ENCODE measurements at regions not wholly inside any gene's neighbourhood (a gene's known extent, or its start where the extent isn't known, plus 50 kb on each side); places are given as distances from the start of the nearest gene placed in this dataset.

DNA sequence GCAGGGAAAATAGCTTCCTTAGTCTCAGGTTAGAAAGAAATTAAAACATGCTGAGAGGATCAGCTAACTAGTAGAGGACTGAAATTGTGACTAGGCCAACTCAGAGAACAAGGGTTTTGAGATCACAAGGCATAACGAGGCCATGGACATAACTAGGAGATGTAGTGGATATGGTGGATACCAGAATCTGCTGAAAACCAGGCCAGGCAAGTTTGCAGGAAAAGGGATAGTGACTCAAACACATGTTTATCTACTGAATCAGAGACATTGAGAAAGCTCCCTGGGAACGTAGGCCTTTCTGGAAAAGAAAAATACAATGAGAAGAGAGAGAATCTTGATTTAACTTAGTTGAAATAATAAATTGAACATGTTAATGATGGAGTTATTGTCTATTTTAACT is 326.5 kb upstream of the GBE1 start:
- DNase-seq (ENCODE audit: low read depth): peak; percentile 70

DNA sequence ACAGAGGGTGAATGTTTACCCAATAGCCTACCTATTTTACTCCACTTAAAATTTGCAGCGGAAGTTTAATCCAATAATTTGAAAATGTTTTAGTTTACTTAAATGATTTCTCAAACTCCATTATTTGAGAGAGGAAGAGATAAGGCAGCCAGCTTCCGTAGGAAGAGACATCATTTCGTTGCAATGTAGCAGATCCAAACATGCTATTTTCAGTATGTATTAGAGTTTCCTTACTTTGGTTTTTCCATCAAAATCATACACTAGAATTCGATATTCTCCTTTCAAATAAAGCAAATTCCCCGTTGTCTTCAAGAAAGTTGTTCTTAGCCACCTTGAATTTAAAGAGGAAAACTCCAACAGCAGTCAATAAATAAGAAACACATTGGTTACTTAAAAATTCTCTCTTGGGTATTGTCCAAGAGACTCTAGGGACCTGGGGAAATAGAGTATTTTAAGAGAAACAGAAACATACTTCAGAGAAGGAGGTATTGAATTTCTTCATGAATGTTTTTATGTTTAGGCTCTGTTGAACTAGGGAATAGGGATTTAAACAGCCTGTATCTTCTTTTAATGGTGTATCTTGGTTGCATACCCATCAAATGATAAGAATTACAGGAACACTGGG is 324.5 kb upstream of the GBE1 start:
- peak; percentile 63 for DNase-seq (ENCODE audit: low read depth)

DNA sequence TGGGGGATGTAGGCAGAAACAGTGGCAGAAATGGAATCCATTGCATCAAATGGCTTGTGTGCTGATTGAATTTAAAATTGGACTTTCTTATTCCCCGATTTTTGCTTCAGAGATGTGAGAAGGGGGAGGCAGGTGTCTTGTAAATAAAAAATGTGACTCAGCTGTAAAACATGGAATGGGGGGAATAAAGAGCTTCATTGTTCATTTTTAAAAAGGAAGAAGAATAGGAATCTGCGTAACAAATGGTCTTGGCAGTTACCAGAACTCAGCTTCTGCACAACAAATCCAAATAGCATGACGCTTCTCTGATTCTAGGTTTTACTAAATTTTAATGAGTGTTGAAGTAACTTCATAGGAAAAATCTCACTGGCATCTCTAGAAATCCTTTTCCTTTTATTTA is 323.9 kb upstream of the GBE1 start:
- DNase-seq (ENCODE audit: low read depth): no peak

DNA sequence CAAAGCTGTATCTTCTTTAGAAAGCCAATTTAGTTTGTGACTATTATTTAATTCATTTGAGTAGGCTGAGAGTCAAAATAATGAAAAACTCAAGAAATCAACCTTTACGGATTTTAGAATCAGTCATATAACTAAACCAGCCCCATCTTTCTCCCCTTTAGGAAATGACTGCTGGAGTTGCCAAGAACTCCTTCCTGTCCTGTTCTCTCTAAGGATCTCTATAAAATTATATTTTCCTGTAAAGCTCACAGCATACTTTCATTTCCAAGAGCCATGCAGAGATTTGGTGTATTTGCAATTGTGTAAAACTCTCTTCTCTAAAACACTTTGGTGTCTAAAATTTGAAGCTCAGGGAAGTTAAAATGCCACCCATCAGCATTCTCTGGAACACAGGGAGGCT is 323.4 kb upstream of the GBE1 start:
- DNase-seq (ENCODE audit: low read depth): no peak

DNA sequence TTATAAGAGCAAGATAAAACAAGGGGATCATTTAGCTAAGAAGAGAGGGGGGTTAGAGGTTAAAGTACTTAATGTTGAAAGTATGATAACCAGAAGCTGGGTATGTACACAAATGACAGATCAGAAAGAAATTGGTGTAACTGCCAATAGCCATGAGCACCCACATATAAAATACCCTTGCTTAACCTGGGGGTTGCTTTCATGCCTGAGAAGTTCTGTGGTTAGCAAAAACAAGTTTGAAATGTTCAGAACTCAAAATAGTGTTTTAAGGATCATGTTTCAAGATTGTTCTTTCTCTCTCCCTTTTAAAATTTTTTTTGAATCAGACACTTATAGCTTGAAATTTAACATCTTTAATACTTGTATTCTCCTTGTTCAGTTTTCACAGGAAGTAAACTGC is 321.4 kb upstream of the GBE1 start:
- DNase-seq (ENCODE audit: low read depth): peak; percentile 35

DNA sequence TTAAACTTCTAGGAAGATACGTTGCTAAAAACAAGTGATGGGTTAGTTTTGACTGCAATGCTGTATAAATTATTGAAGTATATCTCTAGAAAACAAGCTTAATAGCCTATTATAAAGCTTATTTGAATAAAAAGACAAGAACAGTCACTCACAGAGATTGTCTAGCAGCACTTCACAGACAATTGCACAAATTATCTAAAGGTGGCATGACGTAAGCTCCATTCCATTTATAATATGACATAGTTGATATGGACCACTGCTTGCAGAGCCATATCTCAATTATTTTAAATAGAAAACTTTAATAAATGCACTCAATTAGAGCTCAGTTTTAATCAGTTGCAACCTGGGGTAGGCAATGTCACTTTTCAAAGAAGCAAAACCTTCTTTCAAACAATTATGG is 319.9 kb upstream of the GBE1 start:
- no peak for DNase-seq (ENCODE audit: low read depth)

DNA sequence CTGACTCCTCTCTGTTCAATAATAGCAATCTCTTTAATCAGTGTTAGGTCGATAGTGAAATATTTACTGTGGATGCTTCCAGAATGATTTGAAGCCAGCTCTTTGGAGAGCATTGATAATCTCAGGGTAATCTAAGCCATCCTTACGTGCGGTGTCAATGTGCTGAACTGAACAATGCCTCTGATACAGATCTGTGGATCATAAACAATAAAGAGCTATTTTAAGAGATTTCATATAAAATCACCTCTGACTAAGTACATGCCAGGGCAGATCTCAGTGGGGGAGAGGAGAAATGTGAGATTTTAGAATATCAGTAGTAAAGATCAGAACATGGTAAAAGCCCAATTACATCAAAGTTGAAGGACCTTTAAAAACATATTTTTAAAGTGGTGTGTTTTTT is 319.3 kb upstream of the GBE1 start:
- DNase-seq (ENCODE audit: low read depth): no peak

DNA sequence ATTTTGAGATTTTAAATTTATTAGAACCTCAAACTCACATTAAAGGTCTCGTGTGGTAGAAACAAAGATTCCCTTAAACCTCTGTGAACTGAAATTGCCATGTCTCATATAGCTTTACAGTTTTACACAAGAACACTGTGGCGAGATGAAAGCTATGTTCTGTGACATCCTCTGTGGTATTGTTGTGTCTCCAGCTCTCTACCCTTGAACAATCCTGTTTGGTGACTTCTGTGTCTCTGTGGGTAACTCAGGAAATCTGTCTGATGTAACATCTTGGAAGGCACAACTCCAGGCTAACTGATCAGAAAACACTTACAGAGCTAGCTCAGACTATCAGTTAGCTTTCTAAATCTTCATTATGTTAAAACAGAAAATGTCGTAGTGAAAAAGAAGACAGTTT is 318.8 kb upstream of the GBE1 start:
- DNase-seq (ENCODE audit: low read depth): no peak

DNA sequence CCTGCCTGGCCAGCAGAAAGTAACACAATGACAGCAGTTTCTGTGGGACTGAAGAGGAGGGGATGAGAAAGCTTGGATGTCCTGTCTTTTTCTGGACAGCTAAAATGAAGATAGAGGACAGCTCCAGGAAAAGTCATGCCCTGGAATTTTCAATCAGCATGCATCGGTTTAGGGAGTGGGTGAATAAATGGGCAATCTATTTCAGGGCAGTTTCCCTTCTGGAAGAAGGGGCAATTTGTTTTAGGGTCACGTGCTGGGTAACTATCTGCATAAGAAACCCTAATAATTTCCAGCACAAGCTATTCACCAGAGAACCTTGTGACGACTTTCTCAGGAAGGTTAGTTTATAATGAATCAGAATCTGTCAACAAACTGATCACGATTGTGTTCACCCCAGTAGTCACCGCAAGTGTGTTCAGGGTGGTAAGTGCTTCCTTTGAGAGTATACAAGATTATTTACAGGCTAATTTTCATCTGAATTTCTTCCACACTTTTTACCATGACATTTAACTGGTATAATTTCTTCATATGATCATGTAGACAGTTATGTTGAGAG is 318.0 kb upstream of the GBE1 start:
- no peak for DNase-seq (ENCODE audit: low read depth)

DNA sequence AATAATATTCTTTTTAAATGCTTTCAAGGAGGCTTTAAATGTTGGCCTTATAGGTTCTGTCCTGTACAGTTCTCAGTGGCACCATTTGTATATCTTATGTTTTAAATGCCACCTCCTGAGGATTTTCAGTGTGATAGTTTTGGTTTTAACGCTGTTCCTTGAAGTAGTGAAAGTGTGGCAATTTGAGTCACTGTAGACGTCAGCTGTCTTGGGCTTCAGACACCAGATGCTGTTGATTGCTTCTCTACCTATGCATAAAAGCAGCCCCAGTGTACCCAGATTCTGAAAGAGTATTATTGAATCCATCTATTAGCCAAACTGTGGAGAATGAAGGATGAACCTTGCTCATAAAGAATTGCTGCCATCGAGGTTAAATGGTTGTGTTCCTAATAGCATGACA is 316.8 kb upstream of the GBE1 start:
- DNase-seq (ENCODE audit: low read depth): no peak

DNA sequence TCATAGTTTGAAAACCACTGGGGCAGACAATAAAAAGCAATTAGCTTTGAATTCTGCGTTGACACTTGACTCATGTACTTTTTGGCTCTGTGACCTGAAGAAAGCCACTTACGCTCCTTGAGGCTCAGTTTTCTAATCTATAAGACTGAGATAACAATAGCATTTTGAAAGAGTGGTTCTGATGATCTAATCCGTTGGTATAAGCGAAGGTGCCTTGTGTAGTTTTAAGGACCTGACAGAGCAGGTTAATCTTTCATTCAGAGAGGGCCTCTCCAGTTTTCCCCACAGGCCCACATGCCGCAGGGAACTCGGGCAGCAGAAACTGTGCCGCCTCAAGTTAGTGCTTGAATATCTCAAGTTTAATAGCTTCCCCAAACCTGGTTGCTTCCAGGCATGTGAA is 306.0 kb upstream of the GBE1 start:
- no peak for DNase-seq (ENCODE audit: low read depth)

DNA sequence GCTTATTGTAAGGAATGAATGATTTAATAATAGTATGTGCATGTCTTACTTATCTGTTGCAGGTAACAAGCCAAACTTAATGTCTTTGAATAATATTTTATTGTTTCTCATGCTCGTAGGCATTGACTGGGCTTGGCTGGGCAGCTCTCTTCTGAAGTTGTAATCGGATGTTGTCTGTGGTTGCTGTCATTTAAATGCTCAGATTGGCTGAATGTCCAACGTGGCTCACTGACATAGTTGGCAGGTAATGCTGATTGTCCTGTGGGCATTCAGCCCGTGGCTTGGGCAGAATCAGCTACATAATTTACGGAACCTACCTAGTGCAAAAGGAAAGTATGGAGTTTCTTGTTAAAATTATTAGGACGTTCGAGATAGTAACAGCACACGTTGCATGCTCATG is 297.4 kb upstream of the GBE1 start:
- no peak for DNase-seq (ENCODE audit: low read depth)

DNA sequence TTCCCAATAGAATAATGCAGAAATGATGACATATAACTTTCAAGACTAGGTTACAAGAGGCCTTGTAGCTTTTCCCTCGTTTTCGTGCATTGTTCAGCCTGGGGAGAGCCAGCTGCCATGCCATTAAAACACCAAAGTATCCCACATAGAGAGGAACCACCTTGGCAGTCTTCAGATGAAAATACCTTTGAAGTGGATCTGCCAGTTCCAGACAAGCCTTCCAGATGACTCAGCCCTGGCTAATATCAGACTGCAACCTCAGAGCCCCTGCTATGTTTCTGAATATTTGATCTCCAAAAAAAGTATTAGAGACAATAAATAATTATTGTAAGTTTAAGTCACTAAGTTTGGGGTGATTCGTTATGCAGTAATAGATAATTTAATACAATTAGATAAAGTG is 294.3 kb upstream of the GBE1 start:
- no peak for DNase-seq (ENCODE audit: low read depth)

DNA sequence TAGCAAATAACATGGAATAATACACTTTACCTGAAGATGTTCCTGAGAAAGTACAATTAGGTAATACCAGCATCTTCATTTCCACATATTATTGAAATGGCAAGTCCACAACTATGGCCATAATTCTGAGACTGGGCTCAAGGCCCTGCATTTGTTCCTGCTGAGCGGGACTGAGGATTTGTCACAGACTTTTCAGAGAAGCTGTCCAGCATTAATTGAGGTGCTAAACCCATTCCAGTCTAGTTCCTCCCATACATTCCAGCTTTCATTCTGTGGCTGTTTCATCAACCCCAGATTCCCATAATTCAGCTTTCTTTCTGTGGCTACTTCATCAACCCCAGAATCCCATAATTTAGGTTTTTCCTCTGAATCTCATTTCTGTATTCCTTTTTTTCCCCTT is 293.4 kb upstream of the GBE1 start:
- DNase-seq (ENCODE audit: low read depth): no peak

DNA sequence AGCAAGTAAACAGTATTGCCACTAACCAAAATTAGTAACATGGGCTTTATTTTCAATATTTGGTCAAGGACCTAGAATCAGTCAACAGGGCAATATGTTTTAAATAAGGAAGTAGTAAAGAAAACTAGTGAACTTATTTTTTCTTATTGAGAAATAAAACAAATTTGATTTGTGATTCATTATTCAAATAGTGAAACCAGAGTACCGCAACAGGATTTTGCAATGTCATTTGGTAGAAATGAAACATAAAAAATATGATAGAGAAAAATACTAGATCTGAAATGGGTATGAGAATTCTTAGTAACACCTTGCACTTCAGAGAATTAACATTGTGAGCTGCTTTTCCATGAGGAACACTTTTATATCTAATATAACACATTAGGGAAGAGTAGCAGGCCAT is 291.8 kb upstream of the GBE1 start:
- peak; percentile 8 for DNase-seq (ENCODE audit: low read depth)

DNA sequence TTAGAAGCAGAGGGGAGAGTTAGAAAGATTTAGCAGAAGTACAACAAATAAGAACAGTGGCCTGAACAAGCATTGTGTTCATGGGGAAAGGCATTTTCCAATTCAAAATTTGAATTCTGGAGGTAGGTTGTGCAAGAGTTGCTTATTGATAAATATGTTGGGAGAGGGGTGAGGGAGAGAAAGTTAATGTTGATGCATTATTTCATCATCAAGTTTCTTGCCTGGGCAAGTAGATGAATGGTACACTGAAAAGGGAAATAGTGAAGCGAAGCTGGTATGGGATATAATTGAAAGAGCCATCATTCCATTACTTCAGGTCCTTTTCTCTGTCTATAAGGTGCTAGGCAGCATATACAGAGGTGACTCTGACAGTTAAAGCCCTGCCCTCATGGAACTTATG is 288.9 kb upstream of the GBE1 start:
- no peak for DNase-seq (ENCODE audit: low read depth)

DNA sequence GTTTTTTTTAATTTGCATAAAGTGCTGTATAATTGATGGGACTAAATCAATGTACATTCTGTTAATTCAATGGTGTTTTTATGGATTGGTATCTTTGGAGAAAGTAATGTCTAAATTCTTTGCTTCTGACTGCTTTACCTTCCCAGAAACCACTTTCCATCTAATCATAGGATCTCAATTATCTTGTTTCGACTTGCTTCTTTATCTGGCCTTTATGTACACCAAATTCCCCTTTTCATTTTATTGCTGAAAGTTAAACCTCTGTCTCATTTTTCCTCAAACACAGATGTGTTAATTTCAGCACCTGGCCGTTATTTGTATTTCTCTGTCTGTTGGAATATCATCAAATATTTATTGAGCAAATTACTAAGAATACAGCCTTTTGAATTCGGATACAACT is 287.3 kb upstream of the GBE1 start:
- no peak for DNase-seq (ENCODE audit: low read depth)

DNA sequence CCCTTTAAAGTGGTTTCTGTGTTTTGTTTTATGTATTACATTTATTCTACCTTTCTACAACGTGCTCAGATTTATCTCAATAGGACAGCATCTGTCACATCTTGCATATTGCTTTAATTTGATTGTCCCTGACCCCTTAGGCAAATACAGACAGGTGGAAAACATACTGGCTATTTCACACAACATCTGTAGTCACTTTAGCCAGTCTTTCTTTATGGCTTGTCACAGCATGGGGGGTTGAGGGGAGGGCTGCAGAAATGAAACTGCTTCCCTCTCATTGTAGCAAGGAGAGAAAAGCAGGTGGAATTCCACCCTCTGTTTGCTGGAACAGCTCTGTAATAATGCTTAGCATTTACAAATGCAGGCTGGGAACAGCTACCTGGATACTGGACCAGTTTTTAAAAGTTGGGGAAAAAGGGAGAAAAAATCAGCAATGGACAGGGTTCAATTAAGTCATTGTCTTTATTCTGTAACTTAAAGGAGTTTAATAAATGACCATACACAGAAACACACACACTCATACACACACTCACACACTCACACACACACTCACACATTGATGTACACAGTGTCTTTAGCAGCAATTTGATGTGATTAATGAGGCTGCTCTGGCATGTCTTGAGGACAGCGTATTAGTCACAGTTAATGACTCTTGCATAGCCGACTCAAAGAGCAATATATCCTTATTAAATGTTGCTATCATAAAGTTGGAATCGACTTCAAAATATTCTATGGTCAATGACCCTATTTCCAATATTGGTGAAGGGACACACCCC is 283.7 kb upstream of the GBE1 start:
- DNase-seq (ENCODE audit: low read depth): no peak

DNA sequence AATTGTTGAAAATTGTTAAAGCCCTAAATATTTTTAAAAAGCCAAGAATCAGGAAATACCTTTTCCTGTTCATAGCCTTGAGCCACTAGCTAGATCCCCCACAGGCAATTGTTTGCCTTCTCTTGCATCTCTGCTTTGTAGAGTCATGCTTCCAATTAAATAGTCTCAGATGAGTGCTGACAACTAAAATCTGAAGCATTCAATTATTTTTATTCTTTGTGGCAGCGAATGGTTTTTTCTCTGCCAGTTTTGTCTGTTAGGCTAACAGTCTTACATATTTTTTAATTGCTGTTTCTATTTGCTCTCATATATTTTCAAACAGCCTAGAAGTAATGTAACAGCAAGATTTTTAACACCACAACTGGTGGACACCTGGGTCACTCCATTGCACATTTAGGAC is 277.1 kb upstream of the GBE1 start:
- no peak for DNase-seq (ENCODE audit: low read depth)

DNA sequence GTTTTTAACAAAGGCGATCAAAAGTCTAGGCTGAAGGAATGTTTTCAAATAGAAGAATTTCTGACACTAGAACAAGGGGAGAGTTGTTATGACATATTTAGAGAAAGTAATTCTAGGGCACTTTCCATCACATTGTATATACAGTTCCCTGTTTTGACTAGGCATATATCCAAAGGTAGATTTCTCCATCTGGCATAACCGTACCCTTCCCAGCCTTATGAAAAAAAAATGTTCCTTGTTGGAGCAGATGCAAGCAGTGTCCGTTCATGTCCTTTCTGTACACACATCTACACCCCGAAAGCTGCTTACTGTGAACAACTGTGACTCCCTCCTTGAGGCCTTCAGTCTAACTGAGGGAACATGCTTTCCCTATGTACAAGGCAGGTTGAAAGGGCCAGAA is 271.7 kb upstream of the GBE1 start:
- no peak for DNase-seq (ENCODE audit: low read depth)

DNA sequence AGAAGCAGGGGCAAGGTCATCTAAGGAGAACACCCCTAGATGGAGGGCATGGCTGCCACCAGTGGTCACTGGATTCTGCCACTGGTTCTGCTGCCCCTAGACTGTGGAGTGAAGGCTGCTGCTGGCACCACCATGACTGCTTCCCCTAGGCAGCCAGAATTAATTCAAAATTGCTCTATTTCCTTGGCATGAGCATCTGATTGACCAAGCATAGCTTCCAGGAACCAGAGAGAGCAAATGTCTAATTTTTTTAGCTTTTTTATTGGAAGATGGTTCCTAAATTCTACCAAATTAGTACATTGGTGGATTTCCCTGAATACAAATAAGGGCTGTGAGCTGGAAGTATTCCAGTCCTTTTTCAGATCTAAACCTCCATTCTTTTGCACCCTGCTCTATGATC is 270.2 kb upstream of the GBE1 start:
- DNase-seq (ENCODE audit: low read depth): peak; percentile 18

DNA sequence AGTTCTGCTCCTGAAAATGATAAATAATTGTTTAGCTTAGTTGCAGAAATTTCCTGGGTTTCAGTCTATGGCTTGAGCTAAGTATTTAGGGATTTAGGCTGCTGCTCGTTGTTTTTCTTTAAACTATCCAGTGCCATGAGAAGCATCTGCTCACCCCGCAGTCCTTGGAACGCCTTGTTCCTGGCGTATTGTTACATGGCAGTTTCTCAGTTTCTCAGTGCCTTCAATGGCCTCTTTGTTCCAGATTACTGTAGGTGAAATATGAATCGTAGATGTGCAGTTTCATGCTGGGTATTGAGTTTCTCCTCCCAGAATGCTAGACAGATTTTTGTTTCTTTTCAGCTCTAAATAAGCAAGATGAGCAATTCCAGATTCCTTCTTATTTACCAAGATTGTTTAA is 269.5 kb upstream of the GBE1 start:
- DNase-seq (ENCODE audit: low read depth): peak; percentile 60

DNA sequence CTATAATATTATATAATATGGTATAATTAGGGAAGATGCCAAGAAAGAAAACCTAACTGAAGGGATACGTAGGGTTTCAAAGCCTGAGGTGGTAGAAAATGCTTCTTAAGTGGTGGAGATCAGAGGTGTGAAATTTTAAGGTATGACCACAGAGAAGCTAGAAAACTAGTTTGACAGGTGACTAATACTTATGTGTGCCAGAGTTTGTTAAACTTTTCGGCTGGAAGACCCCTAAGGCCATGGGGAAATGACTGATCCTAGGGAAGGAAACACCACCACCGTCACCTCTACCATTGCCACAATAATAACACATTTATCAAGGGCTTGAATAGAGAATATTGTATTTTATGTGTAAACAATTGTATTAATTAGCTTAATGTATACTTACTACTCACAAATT is 261.4 kb upstream of the GBE1 start:
- no peak for DNase-seq (ENCODE audit: low read depth)

DNA sequence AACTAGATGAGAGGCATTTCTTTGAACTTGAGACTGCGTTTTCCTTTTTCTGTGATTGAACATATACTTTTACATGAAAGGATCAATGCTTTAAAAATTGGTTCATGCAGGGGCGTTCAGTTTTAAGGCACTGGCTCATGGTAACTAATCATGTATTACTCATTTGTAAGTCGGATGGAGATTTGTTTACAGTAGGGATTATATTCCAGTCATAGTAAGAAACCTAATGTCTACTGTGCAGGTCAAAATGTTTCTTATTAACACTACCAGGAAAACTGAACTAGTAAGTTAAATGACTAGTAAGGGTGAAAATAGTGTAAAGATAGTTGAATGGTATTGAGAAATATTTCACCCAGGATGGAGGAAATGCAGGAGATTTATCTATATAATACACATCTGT is 258.8 kb upstream of the GBE1 start:
- DNase-seq (ENCODE audit: low read depth): no peak

Measured in fibroblast of gingiva (primary cell).